ENCODE measurements at regions not wholly inside any gene's neighbourhood (a gene's known extent, or its start where the extent isn't known, plus 50 kb on each side); places are given as distances from the start of the nearest gene placed in this dataset.

- Histone ChIP-seq H3K9me3 (no peaks in the 10 kb centered on the region), H3K27ac (no peak overlapping the region), H3K4me3 (no peak overlapping the region), H3K4me1 (no peaks in the 10 kb centered on the region), H3K27me3 (no peaks in the 10 kb centered on the region), H3K36me3 (no peaks in the 10 kb centered on the region)
- intact Hi-C loops (cut with DNase I): no loop called here
- no peak for TF ChIP-seq CTCF (IDR thresholded peaks at IDR 0.05)
- TF ChIP-seq POLR2A (IDR thresholded peaks at IDR 0.05): no peak
- DNase-seq (no peak), ATAC-seq (no peak)
- 52% methylated on average over 2 of the region's 2 CpGs for WGBS (ENCODE audit: insufficient coverage, low coverage, low lambda C conversion rate, missing lambda C conversion rate)
Observed at GRCh38 chr14:84864548-84865271, 665.2 kb upstream of the FLRT2 start.

- TF ChIP-seq POLR2A (IDR thresholded peaks at IDR 0.05) (no peak), CTCF (IDR thresholded peaks at IDR 0.05) (no peak)
Observed at GRCh38 chr14:84871734-84872133, 658.2 kb upstream of the FLRT2 start.

GRCh38 chr14:84874436-84874835, 655.5 kb upstream of the FLRT2 start:
- Histone ChIP-seq H3K36me3 (no peaks in the 10 kb centered on the region), H3K27ac (no peak overlapping the region), H3K27me3 (no peaks in the 10 kb centered on the region), H3K9me3 (no peaks in the 10 kb centered on the region), H3K4me1 (no peaks in the 10 kb centered on the region), H3K4me3 (no peak overlapping the region)
- TF ChIP-seq CTCF (IDR thresholded peaks at IDR 0.05) (no peak), POLR2A (IDR thresholded peaks at IDR 0.05) (no peak)
- intact Hi-C loops (cut with DNase I): no loop called here
- DNase-seq (no peak), ATAC-seq (no peak)
- WGBS (ENCODE audit: insufficient coverage, low coverage, low lambda C conversion rate, missing lambda C conversion rate): 75% methylated on average over 2 of the region's 2 CpGs

More at GRCh38 chr14:84871734-84872133, 658.2 kb upstream of the FLRT2 start:
- ATAC-seq (no peak), DNase-seq (no peak)
- Histone ChIP-seq H3K4me3 (no peak overlapping the region), H3K9me3 (no peaks in the 10 kb centered on the region), H3K27ac (no peak overlapping the region), H3K4me1 (no peaks in the 10 kb centered on the region), H3K36me3 (no peaks in the 10 kb centered on the region), H3K27me3 (no peaks in the 10 kb centered on the region)
- WGBS (ENCODE audit: insufficient coverage, low coverage, low lambda C conversion rate, missing lambda C conversion rate): 42% methylated on average over 2 of the region's 2 CpGs
- intact Hi-C loops (cut with DNase I): no loop called here

GRCh38 chr14:84877061-84877460, 652.9 kb upstream of the FLRT2 start:
- no peak for TF ChIP-seq POLR2A (IDR thresholded peaks at IDR 0.05)
- no peak for TF ChIP-seq CTCF (IDR thresholded peaks at IDR 0.05)
- no peak overlapping the region for H3K4me3 ChIP-seq
- 71% methylated on average over 1 of the region's 1 CpG for WGBS (ENCODE audit: insufficient coverage, low coverage, low lambda C conversion rate, missing lambda C conversion rate)
- no peaks in the 10 kb centered on the region for H3K36me3 ChIP-seq
- H3K4me1 ChIP-seq: no peaks in the 10 kb centered on the region
- H3K9me3 ChIP-seq: no peaks in the 10 kb centered on the region
- no peak for DNase-seq
- intact Hi-C loops (cut with DNase I): no loop called here
- no peak overlapping the region for H3K27ac ChIP-seq
- H3K27me3 ChIP-seq: no peaks in the 10 kb centered on the region
- no peak for ATAC-seq
